Neutrophil (primary cell): ENCODE measurements at regions not wholly inside any gene's neighbourhood (a gene's known extent, or its start where the extent isn't known, plus 50 kb on each side); places are given as distances from the start of the nearest gene placed in this dataset.

Experiments used
- H3K27ac ChIP-seq: fragments of 200-600 bp; sonication (generic); 2 replicates; pipeline ENCODE4 v1.5.1; 2016; ENCODE audit warnings: mild to moderate bottlenecking, moderate library complexity
- H3K27me3 ChIP-seq: fragments of 200-600 bp; sonication (generic); 2 replicates; pipeline ENCODE4 v1.6.0; 2016; ENCODE audit warnings: mild to moderate bottlenecking
- H3K36me3 ChIP-seq: fragments of 200-600 bp; sonication (generic); 2 replicates; pipeline ENCODE4 v1.5.1; 2017
- H3K4me1 ChIP-seq, 2 experiments: fragments of 200-600 bp in 1 of 2; sonication (generic) in 1 of 2; 1 replicate in 1 of 2; 2 replicates in 1 of 2; pipeline versions ENCODE4 v1.5.1 to v1.6.1; 2013 to 2016; ENCODE audit warnings: low read depth in 1 of 2, low read length in 1 of 2, mild to moderate bottlenecking in 1 of 2, moderate library complexity in 1 of 2; ENCODE audit not compliant: control insufficient read depth in 1 of 2, insufficient read depth in 1 of 2
- H3K4me3 ChIP-seq, 2 experiments: fragments of 200-600 bp in 1 of 2; sonication (generic) in 1 of 2; 1 replicate in 1 of 2; 2 replicates in 1 of 2; pipeline ENCODE4 v1.5.1; 2013 to 2016; ENCODE audit warnings: low read depth in 1 of 2, low read length in 1 of 2, mild to moderate bottlenecking in 1 of 2, moderate library complexity in 1 of 2
- H3K9me3 ChIP-seq: fragments of 200-600 bp; sonication (generic); 2 replicates; pipeline ENCODE4 v1.5.1; 2016
- TF ChIP-seq, protein P1 (sequence below): fragments of 200-600 bp; sonication (generic); IDR thresholded peaks from 2 replicates; pipeline ENCODE4 v1.5.1; 2016; ENCODE audit warnings: antibody characterized with exemption

DNA sequence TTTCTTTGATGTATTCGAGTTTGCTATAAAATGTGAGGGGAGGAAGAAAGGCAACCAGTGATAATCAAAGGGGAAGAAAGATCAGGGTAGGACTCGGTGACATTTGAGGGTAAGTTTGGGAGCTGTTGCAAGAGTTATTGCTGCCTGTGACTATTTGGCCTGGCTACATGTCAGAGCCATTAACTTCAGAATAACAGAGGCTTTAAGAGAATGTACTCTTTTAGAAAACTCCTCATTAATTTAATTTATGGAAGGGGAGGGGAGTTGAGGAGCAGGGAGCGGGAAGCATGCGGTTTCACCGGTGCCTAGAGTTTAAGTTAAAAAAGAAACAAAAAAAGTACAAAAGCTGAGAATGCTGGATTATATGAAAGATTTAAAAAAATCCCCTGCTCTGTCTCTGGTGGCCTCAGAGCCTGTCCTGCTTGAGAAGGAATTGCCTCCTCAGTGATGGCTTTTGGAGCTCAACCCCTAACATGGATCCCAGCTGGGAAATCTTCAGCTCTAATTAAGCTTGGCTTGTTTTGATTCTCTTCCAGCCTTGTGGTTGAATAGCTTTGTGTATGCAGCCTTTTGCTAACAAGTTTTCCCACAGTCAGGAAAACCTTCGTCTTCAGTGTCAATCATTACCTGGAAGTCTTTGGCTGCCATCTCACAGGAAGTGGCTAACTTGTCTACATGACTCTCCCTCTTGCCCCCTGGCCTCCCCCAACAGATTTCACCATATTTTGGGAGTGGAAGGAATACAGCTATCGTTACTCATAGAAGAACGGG, 238.2 kb downstream of the SOX4 start:
- no peak overlapping the region for H3K4me3 ChIP-seq
- TF ChIP-seq, protein P1, sequence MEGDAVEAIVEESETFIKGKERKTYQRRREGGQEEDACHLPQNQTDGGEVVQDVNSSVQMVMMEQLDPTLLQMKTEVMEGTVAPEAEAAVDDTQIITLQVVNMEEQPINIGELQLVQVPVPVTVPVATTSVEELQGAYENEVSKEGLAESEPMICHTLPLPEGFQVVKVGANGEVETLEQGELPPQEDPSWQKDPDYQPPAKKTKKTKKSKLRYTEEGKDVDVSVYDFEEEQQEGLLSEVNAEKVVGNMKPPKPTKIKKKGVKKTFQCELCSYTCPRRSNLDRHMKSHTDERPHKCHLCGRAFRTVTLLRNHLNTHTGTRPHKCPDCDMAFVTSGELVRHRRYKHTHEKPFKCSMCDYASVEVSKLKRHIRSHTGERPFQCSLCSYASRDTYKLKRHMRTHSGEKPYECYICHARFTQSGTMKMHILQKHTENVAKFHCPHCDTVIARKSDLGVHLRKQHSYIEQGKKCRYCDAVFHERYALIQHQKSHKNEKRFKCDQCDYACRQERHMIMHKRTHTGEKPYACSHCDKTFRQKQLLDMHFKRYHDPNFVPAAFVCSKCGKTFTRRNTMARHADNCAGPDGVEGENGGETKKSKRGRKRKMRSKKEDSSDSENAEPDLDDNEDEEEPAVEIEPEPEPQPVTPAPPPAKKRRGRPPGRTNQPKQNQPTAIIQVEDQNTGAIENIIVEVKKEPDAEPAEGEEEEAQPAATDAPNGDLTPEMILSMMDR: no peak
- H3K4me1 ChIP-seq: no peaks in the 10 kb centered on the region
- H3K36me3 ChIP-seq: no peaks in the 10 kb centered on the region
- no peaks in the 10 kb centered on the region for H3K9me3 ChIP-seq
- no peak overlapping the region for H3K27ac ChIP-seq
- no peaks in the 10 kb centered on the region for H3K27me3 ChIP-seq

DNA sequence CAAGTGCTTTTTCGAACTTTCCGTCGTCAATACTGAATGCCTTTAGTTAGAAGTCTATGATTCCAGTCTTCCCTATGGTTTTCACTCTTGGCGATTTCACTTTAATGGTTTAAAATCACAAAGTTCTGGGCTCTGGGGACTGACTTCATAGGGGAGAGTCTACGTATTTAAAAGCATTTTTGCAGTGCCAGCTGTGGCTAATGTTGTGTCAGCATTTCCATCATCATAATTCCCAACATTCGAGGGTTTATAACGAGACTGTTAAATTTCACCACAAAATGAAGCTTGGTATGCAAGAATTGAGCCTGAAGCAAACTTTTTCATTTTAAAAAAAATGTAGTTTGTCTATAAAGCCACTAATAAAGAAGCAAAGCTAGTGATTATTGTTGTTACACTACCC, 242.7 kb downstream of the SOX4 start:
- H3K36me3 ChIP-seq: no peaks in the 10 kb centered on the region
- no peaks in the 10 kb centered on the region for H3K4me1 ChIP-seq
- no peak overlapping the region for H3K4me3 ChIP-seq
- no peaks in the 10 kb centered on the region for H3K9me3 ChIP-seq
- H3K27ac ChIP-seq: no peak overlapping the region
- TF ChIP-seq, protein P1: no peak
- no peaks in the 10 kb centered on the region for H3K27me3 ChIP-seq

GRCh38 chr6:21836772-21837425, 243.3 kb downstream of the SOX4 start:
- no peaks in the 10 kb centered on the region for H3K4me1 ChIP-seq
- no peak overlapping the region for H3K4me3 ChIP-seq
- no peaks in the 10 kb centered on the region for H3K9me3 ChIP-seq
- H3K27me3 ChIP-seq: no peaks in the 10 kb centered on the region
- TF ChIP-seq, protein P1: no peak
- H3K36me3 ChIP-seq: no peaks in the 10 kb centered on the region
- no peak overlapping the region for H3K27ac ChIP-seq

- no peaks in the 10 kb centered on the region for H3K27me3 ChIP-seq
- no peak overlapping the region for H3K27ac ChIP-seq
- no peaks in the 10 kb centered on the region for H3K9me3 ChIP-seq
- H3K4me3 ChIP-seq: no peak overlapping the region
- no peaks in the 10 kb centered on the region for H3K36me3 ChIP-seq
- H3K4me1 ChIP-seq: no peaks in the 10 kb centered on the region
- TF ChIP-seq, protein P1: no peak
Observed at GRCh38 chr6:21840428-21840827, 246.9 kb downstream of the SOX4 start.

- Histone ChIP-seq H3K4me1 (peaks cover 7% of the 10 kb centered on the region in 2 experiments), H3K9me3 (no peaks in the 10 kb centered on the region), H3K27ac (no peak overlapping the region), H3K36me3 (no peaks in the 10 kb centered on the region), H3K4me3 (no peak overlapping the region), H3K27me3 (no peaks in the 10 kb centered on the region)
- TF ChIP-seq, protein P1: no peak
Observed at GRCh38 chr6:21842875-21843645, 249.5 kb downstream of the SOX4 start.
